NCI-H2081 (cell line): ENCODE measurements at regions not wholly inside any gene's neighbourhood (a gene's known extent, or its start where the extent isn't known, plus 50 kb on each side); places are given as distances from the start of the nearest gene placed in this dataset.
"Not testable (repeated sequence)": the region's sequence is repeated elsewhere in the genome, so short reads cannot be mapped to it uniquely, and the experiment has no call there.

ENCODE experiments used
- DNase-seq, 2 experiments: peaks; one replicate each; lab custom pipeline; 2025; lab: John Stamatoyannopoulos, UW

DNA sequence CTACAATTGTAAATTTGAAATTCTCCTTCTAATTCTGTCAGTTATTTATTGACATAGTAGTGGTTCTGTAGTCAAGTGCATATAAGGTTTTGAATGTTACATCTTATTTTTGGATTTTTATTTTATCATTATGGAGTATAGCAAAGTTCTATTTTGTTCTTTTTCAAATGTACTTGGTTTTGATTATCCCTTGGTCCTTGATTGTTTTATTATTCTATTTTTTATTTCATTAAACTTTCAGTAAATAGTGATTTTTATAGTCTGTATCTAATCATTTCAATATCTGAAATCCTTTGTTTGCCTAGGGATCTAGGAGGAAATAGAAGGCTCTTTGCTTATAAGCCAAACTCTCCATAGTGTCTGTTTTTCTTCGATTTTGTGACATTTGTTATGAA is 87.8 kb downstream of the HFE start:
- DNase-seq: no peak

GRCh38 chr6:26175428-26176181 is 88.4 kb downstream of the HFE start:
- DNase-seq: peak; percentile 26 to 47

DNA sequence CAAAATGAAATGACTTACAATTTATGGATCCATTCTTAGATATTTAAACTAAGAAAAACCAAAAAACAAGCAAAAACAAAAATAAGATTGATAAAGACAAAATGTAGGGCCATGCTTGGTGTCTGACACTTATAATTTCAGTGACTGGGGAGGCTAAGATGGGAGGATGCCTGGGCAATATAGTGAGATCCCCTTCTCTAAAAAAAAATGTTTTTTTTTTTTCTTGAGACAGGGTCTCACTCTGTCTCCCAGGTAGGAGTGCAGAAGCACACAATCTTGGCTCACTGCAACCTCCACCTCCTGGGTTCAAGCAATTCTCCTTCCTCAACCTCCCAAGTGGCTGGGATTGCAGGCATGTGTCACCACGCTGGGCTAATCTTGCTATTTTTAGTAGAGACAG is 92.4 kb downstream of the HFE start:
- DNase-seq: no peak

- DNase-seq: no peak
Measured at GRCh38 chr6:26180346-26180745, 93.1 kb downstream of the HFE start.

DNA sequence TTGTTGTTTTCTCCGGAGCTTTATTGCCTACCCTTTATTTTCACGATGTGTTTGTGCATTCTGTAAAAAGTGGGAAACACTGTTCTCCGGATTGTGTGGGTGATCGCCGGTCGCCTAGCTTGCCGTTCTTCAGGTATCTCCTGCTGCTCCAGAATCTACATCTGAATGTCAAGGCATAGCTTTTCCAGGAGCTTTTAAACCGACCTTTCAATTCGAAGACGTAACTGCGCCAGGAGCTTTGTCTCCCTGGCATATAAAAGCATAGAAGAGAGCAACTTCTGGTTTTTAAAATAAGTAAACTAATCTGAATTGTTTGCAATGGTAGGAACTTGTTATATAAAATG is 96.0 kb downstream of the HFE start:
- DNase-seq: no peak

DNA sequence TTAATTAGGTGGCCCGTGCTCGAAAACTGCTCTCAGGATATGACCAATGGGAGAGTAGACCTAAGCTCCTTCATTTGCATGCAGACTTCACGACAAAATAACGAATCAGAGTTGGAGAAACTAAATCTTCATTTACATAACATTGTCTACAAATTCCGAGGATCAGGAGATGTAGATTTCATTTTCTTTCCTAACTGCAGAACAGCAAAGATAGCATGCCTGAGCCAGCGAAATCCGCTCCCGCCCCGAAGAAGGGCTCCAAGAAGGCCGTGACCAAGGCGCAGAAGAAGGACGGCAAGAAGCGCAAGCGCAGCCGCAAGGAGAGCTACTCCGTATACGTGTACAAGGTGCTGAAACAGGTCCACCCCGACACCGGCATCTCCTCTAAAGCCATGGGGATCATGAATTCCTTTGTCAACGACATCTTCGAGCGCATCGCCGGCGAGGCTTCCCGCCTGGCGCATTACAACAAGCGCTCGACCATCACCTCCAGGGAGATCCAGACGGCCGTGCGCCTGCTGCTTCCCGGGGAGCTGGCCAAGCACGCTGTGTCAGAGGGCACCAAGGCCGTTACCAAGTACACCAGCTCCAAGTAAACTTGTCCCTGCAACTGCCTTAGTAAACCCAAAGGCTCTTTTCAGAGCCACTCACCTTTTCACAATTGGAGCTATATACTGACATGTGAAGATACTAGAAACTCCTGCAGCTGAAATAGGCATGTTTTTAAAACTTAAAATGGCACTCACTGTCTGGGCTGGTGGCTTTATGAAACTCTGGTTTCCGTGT is 96.5 kb downstream of the HFE start:
- no peak for DNase-seq

GRCh38 chr6:26184367-26184891 is 97.2 kb downstream of the HFE start:
- DNase-seq: no peak

DNA sequence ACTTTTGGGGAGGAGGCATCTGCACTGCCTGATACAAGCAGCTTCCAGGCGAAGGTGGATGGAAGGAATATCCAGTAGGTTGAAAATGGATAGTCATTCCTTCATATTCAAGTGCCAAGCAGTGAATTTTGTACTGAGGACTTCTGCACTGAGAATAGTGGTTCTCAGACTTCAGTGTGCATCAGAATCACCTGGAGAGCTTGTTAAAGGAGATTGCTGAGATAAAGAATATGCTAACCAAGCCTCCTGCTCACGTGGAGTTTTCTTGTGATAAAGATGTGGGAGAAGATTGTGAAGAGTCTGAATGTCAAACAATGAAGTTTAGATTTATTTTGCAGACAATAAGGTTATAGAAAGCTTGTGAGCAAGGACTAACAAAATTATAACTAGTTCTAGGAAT is 97.8 kb downstream of the HFE start:
- DNase-seq: no peak

- no peak for DNase-seq
Measured at GRCh38 chr6:26185802-26186201, 98.6 kb downstream of the HFE start.

- DNase-seq: no peak
Measured at GRCh38 chr6:26186652-26187051, 99.4 kb downstream of the HFE start.

- no peak for DNase-seq
Measured at GRCh38 chr6:26187292-26187691, 100.1 kb downstream of the HFE start.

GRCh38 chr6:26187981-26188635 is 100.9 kb downstream of the HFE start:
- DNase-seq: peak in 1 of 2 experiments; percentile 60

GRCh38 chr6:26191512-26191911 is 104.3 kb downstream of the HFE start:
- DNase-seq: not testable (repeated sequence)

GRCh38 chr6:26193467-26194328 is 106.5 kb downstream of the HFE start:
- DNase-seq: no peak

DNA sequence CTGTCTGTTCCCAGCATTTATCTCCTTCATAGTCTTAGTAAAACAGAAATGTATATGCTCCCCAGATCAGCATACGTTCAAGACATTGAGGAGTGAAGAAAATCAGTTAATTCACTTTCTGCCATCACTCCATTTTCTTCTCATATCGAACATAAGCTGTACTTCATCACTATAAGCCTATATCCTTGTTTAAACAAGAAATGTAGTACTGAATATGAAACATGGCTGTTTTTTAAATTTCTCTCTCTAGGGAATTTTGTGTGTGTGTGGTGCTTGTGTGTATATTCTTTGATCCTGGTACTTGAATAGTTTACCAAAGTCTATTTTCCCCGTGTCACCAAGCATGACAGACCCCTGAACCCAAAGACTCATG is 107.1 kb downstream of the HFE start:
- DNase-seq: no peak

DNA sequence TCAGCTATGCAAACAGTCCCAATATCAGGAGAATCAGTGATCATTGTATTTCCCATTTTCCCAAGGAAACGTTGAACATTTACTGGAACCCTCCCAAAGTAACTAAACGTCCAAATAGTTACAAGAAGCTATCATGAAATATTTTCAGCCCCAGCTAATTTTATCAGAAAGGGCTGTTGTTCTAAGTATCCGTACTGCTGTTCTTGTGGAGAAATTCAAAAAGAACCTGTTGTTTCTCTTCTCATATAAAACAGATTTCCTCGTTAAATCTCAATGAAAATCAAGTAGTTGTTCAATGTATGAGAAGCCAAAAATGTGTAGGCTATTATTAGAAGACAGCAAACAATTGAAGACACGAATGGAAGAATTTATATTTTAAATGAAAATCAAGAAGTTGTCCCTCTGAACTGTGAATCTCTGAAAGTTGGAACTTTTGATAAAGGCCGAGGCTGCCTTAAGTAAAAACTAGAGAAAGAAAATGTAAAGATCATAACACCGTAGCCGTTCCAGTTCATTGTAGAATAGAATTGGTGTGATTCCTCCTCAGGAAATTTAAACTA is 107.7 kb downstream of the HFE start:
- no peak for DNase-seq

- DNase-seq: peak; percentile 79 to 90
Measured at GRCh38 chr6:26195376-26195923, 108.2 kb downstream of the HFE start.

GRCh38 chr6:26195924-26196845 is 109.0 kb downstream of the HFE start:
- peak in 1 of 2 experiments; percentile 50 for DNase-seq

DNA sequence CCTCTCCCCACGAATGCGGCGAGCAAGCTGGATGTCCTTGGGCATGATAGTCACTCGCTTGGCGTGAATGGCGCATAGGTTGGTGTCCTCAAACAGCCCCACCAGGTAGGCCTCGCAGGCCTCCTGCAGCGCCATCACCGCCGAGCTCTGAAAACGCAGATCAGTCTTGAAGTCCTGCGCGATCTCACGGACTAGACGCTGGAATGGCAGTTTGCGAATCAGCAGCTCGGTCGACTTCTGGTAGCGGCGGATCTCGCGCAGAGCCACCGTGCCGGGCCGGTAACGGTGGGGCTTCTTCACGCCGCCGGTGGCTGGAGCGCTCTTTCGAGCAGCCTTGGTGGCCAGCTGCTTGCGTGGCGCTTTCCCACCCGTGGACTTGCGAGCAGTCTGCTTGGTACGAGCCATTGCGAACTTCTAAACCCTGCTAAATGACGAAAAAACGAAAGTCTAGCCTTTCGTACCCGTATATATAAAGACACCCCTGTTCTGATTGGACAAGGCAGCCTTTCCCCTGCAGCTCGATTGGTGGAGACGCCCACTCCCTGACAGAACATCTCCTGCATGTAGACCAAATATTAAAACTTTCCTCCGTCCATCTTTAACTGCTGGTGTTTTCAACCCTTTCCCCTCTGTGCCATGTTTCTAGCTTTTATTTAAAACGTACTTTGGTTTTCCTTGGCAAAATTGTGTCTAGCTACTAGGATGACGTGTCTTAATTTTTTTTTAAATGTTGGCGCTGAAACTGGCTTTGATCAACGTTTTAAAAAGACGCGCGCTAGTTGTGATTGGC is 109.8 kb downstream of the HFE start:
- DNase-seq: peak; percentile 86 to 92

- DNase-seq: no peak
Measured at GRCh38 chr6:26197636-26197932, 110.4 kb downstream of the HFE start.
